Neural cell (in vitro differentiated cells): ENCODE measurements at regions not wholly inside any gene's neighbourhood (a gene's known extent, or its start where the extent isn't known, plus 50 kb on each side); places are given as distances from the start of the nearest gene placed in this dataset.

Source experiments
- H2AFZ ChIP-seq: fragments of 200-600, 300-800 bp; sonication (generic), shearing (Covaris generic); 2 replicates; pipeline ENCODE4 v1.6.0; 2014; ENCODE audit warnings: low read depth, mild to moderate bottlenecking, antibody characterized with exemption, low read length, moderate library complexity
- H3F3A ChIP-seq: fragments of 200-600 bp; shearing (Covaris generic); 2 replicates; pipeline ENCODE4 v1.6.1; 2016; ENCODE audit warnings: mild to moderate bottlenecking, moderate library complexity, mixed read lengths, antibody characterized with exemption, low read length; ENCODE audit not compliant: insufficient read depth, poor library complexity, severe bottlenecking
- H3K27ac ChIP-seq: fragments of 200-600, 300-800 bp; sonication (generic), shearing (Covaris generic); 2 replicates; pipeline ENCODE4 v1.5.1; 2014; ENCODE audit warnings: mild to moderate bottlenecking, low read length, moderate library complexity
- H3K27me3 ChIP-seq: fragments of 300-800, 200-600 bp; sonication (generic), shearing (Covaris generic); 2 replicates; pipeline ENCODE4 v1.6.0; 2014; ENCODE audit warnings: mild to moderate bottlenecking, low read depth, low read length, moderate library complexity; ENCODE audit not compliant: insufficient read depth
- H3K36me3 ChIP-seq: fragments of 300-800, 200-600 bp; sonication (generic), shearing (Covaris generic); 2 replicates; pipeline ENCODE4 v1.5.1; 2014; ENCODE audit warnings: mild to moderate bottlenecking, antibody characterized with exemption, low read length, moderate library complexity; ENCODE audit not compliant: insufficient read depth
- H3K4me2 ChIP-seq: fragments of 300-800, 200-600 bp; sonication (generic), shearing (Covaris generic); 2 replicates; pipeline ENCODE4 v1.6.0; 2014; ENCODE audit warnings: mild to moderate bottlenecking, low read length
- H3K4me3 ChIP-seq: fragments of 300-800, 200-600 bp; sonication (generic), shearing (Covaris generic); 2 replicates; pipeline ENCODE4 v1.5.1; 2014; ENCODE audit warnings: mild to moderate bottlenecking, low read length, moderate library complexity
- H3K79me2 ChIP-seq: fragments of 200-600 bp; shearing (Covaris generic); replicated peaks from 2 replicates; pipeline ENCODE4 v1.6.0; 2014; ENCODE audit warnings: mild to moderate bottlenecking, low read length, moderate library complexity; ENCODE audit not compliant: insufficient read depth
- H3K9ac ChIP-seq: fragments of 300-800, 200-600 bp; sonication (generic), shearing (Covaris generic); 2 replicates; pipeline ENCODE4 v1.6.1; 2016; ENCODE audit warnings: mild to moderate bottlenecking, low read length, mixed read lengths
- H3K9me2 ChIP-seq: fragments of 200-600 bp; shearing (Covaris generic); 2 replicates; pipeline ENCODE4 v1.6.1; 2016; ENCODE audit warnings: mild to moderate bottlenecking, low read length, mixed read lengths; ENCODE audit not compliant: insufficient read depth
- H3K9me3 ChIP-seq: fragments of 200-600, 300-800 bp; sonication (generic), shearing (Covaris generic); 2 replicates; pipeline ENCODE4 v1.6.1; 2016; ENCODE audit warnings: mild to moderate bottlenecking, mixed run types, low read length, moderate library complexity, mixed read lengths
- H4K20me1 ChIP-seq: fragments of 200-600 bp; shearing (Covaris generic); 2 replicates; pipeline ENCODE4 v1.6.1; 2016; ENCODE audit warnings: mild to moderate bottlenecking, mixed run types; ENCODE audit not compliant: insufficient read depth
- EP300 ChIP-seq: fragments of 450-650 bp; conservative IDR thresholded peaks from 2 replicates; pipeline ENCODE4 v1.6.1; 2014; ENCODE audit warnings: antibody characterized with exemption, mild to moderate bottlenecking, moderate library complexity; ENCODE audit not compliant: poor library complexity, severe bottlenecking
- EZH2 ChIP-seq: fragments of 200-600, 300-800 bp; shearing (Covaris generic), sonication (generic); IDR thresholded peaks from 2 replicates; pipeline ENCODE4 v1.6.1; 2014; ENCODE audit warnings: antibody characterized with exemption, low read length, borderline replicate concordance, mild to moderate bottlenecking; ENCODE audit not compliant: insufficient read depth, poor library complexity, severe bottlenecking
- MXI1 ChIP-seq: fragments of 450-650 bp; conservative IDR thresholded peaks from 2 replicates; pipeline ENCODE4 v1.6.1; 2014; ENCODE audit warnings: antibody characterized with exemption, mild to moderate bottlenecking; ENCODE audit not compliant: poor library complexity, severe bottlenecking
- POLR2AphosphoS5 ChIP-seq: IDR thresholded peaks from 2 replicates; pipeline ENCODE4 v1.6.1; 2012
- RAD21 ChIP-seq: fragments of 450-650 bp; conservative IDR thresholded peaks from 2 replicates; pipeline ENCODE4 v1.6.1; 2014; ENCODE audit warnings: antibody characterized with exemption, mild to moderate bottlenecking, moderate library complexity
- SMC3 ChIP-seq: fragments of 450-650 bp; conservative IDR thresholded peaks from 2 replicates; pipeline ENCODE4 v1.6.1; 2014; ENCODE audit warnings: antibody characterized with exemption, mild to moderate bottlenecking, moderate library complexity; ENCODE audit not compliant: poor library complexity
- TAF1 ChIP-seq: IDR thresholded peaks from 2 replicates; pipeline ENCODE4 v1.6.1; 2012; ENCODE audit warnings: low read depth
- TF ChIP-seq, protein P1 (sequence below): fragments of 450-650 bp; IDR thresholded peaks from 2 replicates; pipeline ENCODE4 v1.5.1; 2014; ENCODE audit warnings: antibody characterized with exemption, mild to moderate bottlenecking, moderate library complexity; ENCODE audit not compliant: poor library complexity, severe bottlenecking
- TF ChIP-seq, protein P2 (sequence below): IDR thresholded peaks from 2 replicates; pipeline ENCODE4 v1.6.1; 2012; ENCODE audit warnings: borderline replicate concordance

DNA sequence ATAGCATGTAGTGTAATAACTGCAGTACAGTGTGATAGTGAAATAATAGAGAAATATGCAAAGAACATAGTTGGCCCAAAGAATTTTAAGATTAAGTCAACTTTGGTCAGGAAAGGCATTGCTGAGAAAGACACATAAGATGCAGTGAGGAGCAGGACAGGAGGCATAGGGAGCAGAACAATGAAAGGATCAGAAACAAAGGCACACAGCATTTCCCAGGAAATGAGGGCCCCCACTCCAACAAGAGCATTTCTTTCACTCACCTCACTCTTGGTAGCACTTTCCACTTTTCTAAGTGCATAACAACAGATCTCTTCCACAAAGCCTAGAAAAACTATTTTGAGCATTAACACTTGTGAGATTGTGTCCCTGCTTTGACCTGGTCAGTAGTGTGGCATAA, 238.4 kb upstream of the FAT3 start:
- H3K79me2 ChIP-seq = no peaks in the 10 kb centered on the region
- no peak overlapping the region for H3K4me3 ChIP-seq
- no peaks in the 10 kb centered on the region for H3K9me2 ChIP-seq
- no peaks in the 10 kb centered on the region for H3K36me3 ChIP-seq
- no peaks in the 10 kb centered on the region for H4K20me1 ChIP-seq
- no peaks in the 10 kb centered on the region for H3F3A ChIP-seq
- H3K27ac ChIP-seq = no peak overlapping the region
- H2AFZ ChIP-seq = no peak overlapping the region
- H3K9me3 ChIP-seq = no peaks in the 10 kb centered on the region
- no peak overlapping the region for H3K9ac ChIP-seq
- no peaks in the 10 kb centered on the region for H3K27me3 ChIP-seq
- TF ChIP-seq TAF1 (no peak), EZH2 (no peak), RAD21 (no peak), MXI1 (no peak), EP300 (no peak), POLR2AphosphoS5 (no peak), SMC3 (no peak)
- TF ChIP-seq, protein P1, sequence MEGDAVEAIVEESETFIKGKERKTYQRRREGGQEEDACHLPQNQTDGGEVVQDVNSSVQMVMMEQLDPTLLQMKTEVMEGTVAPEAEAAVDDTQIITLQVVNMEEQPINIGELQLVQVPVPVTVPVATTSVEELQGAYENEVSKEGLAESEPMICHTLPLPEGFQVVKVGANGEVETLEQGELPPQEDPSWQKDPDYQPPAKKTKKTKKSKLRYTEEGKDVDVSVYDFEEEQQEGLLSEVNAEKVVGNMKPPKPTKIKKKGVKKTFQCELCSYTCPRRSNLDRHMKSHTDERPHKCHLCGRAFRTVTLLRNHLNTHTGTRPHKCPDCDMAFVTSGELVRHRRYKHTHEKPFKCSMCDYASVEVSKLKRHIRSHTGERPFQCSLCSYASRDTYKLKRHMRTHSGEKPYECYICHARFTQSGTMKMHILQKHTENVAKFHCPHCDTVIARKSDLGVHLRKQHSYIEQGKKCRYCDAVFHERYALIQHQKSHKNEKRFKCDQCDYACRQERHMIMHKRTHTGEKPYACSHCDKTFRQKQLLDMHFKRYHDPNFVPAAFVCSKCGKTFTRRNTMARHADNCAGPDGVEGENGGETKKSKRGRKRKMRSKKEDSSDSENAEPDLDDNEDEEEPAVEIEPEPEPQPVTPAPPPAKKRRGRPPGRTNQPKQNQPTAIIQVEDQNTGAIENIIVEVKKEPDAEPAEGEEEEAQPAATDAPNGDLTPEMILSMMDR = no peak
- TF ChIP-seq, protein P2, sequence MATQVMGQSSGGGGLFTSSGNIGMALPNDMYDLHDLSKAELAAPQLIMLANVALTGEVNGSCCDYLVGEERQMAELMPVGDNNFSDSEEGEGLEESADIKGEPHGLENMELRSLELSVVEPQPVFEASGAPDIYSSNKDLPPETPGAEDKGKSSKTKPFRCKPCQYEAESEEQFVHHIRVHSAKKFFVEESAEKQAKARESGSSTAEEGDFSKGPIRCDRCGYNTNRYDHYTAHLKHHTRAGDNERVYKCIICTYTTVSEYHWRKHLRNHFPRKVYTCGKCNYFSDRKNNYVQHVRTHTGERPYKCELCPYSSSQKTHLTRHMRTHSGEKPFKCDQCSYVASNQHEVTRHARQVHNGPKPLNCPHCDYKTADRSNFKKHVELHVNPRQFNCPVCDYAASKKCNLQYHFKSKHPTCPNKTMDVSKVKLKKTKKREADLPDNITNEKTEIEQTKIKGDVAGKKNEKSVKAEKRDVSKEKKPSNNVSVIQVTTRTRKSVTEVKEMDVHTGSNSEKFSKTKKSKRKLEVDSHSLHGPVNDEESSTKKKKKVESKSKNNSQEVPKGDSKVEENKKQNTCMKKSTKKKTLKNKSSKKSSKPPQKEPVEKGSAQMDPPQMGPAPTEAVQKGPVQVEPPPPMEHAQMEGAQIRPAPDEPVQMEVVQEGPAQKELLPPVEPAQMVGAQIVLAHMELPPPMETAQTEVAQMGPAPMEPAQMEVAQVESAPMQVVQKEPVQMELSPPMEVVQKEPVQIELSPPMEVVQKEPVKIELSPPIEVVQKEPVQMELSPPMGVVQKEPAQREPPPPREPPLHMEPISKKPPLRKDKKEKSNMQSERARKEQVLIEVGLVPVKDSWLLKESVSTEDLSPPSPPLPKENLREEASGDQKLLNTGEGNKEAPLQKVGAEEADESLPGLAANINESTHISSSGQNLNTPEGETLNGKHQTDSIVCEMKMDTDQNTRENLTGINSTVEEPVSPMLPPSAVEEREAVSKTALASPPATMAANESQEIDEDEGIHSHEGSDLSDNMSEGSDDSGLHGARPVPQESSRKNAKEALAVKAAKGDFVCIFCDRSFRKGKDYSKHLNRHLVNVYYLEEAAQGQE = no peak
- no peak overlapping the region for H3K4me2 ChIP-seq

DNA sequence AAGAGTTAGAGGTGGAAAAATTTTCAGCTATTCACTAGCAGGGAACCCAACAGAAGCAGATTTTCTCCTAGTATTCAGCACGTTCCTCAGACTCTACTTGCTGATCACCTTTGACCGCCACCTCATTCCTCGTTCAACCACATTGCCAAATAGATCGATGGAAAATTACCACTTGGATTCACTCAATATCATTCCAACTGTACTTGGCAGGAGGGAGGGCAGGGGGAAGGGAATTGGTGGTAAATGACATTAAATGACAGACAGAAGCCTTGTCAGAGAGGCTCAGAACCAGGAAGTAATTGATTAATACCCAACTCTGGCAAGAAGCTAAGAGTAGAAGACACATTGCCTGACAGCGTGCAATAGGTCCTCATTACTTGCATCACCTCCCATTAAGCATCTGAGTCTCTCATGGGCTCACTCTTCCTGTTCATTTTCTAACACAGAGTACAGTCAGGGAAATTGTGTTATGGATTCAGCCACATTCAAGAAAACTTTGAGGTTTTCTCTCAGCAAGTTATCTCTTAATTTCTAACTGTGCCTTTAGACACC, 240.5 kb upstream of the FAT3 start:
- TF ChIP-seq POLR2AphosphoS5 (no peak), TAF1 (no peak), RAD21 (no peak), SMC3 (no peak), MXI1 (no peak), EP300 (no peak), EZH2 (no peak)
- TF ChIP-seq, protein P1 = no peak
- TF ChIP-seq, protein P2 = no peak
- Histone ChIP-seq H3K27ac (no peak overlapping the region), H4K20me1 (no peaks in the 10 kb centered on the region), H3K36me3 (no peaks in the 10 kb centered on the region), H3K27me3 (no peaks in the 10 kb centered on the region), H3F3A (no peaks in the 10 kb centered on the region), H3K4me2 (no peak overlapping the region), H3K9me2 (no peaks in the 10 kb centered on the region), H3K79me2 (no peaks in the 10 kb centered on the region), H3K9ac (no peak overlapping the region), H3K9me3 (no peaks in the 10 kb centered on the region), H3K4me3 (no peak overlapping the region), H2AFZ (no peak overlapping the region)
